ENCODE measurements at regions not wholly inside any gene's neighbourhood (a gene's known extent, or its start where the extent isn't known, plus 50 kb on each side); places are given as distances from the start of the nearest gene placed in this dataset.

DNA sequence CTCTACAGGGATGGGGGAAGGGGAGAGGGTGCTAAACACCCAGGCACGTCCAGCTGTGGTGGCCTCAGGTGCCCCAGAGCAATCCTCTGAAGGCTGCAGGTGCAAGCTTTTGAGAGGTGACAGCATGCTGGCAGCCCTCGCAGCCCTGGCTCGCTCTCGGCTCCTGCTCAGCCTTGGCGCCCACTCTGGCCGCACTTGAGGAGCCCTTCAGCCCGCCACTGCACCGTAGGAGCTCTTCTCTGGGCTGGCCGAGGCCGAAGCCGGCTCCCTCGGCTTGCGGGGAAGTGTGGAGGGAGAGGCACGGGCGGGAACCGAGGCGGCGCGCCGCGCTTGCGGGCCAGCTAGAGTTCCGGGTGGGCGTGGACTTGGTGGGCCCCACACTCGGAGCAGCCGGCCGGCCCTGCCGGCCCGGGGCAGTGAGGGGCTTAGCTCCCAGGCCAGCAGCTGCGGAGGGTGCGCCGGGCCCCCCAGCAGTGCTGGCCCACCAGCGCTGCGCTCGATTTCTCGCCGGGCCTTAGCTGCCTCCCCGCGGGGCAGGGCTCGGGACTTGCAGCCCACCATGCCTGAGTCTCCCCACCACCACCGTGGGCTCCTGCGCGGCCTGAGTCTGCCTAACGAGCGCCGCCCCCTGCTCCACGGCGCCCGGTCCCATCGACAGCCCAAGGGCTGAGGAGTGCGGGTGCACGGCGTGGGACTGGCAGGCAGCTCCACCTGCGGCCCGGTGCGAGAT lies 112.1 kb downstream of the TRIM29 start:
- TF ChIP-seq EZH2 (IDR thresholded peaks at IDR 0.05; ENCODE audit: borderline replicate concordance, insufficient read depth, low read length, poor library complexity, severe bottlenecking) (no peak), POLR2AphosphoS5 (IDR thresholded peaks at IDR 0.05) (no peak), RAD21 (conservative IDR thresholded peaks at IDR 0.05) (no peak), EP300 (conservative IDR thresholded peaks at IDR 0.05; ENCODE audit: poor library complexity, severe bottlenecking) (no peak), REST (IDR thresholded peaks at IDR 0.05; ENCODE audit: borderline replicate concordance) (no peak), TAF1 (IDR thresholded peaks at IDR 0.05; ENCODE audit: low read depth) (no peak)
- TF ChIP-seq, protein P1, sequence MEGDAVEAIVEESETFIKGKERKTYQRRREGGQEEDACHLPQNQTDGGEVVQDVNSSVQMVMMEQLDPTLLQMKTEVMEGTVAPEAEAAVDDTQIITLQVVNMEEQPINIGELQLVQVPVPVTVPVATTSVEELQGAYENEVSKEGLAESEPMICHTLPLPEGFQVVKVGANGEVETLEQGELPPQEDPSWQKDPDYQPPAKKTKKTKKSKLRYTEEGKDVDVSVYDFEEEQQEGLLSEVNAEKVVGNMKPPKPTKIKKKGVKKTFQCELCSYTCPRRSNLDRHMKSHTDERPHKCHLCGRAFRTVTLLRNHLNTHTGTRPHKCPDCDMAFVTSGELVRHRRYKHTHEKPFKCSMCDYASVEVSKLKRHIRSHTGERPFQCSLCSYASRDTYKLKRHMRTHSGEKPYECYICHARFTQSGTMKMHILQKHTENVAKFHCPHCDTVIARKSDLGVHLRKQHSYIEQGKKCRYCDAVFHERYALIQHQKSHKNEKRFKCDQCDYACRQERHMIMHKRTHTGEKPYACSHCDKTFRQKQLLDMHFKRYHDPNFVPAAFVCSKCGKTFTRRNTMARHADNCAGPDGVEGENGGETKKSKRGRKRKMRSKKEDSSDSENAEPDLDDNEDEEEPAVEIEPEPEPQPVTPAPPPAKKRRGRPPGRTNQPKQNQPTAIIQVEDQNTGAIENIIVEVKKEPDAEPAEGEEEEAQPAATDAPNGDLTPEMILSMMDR (IDR thresholded peaks at IDR 0.05; ENCODE audit: poor library complexity, severe bottlenecking), result no peak
